ENCODE measurements at regions not wholly inside any gene's neighbourhood (a gene's known extent, or its start where the extent isn't known, plus 50 kb on each side); places are given as distances from the start of the nearest gene placed in this dataset.

DNA sequence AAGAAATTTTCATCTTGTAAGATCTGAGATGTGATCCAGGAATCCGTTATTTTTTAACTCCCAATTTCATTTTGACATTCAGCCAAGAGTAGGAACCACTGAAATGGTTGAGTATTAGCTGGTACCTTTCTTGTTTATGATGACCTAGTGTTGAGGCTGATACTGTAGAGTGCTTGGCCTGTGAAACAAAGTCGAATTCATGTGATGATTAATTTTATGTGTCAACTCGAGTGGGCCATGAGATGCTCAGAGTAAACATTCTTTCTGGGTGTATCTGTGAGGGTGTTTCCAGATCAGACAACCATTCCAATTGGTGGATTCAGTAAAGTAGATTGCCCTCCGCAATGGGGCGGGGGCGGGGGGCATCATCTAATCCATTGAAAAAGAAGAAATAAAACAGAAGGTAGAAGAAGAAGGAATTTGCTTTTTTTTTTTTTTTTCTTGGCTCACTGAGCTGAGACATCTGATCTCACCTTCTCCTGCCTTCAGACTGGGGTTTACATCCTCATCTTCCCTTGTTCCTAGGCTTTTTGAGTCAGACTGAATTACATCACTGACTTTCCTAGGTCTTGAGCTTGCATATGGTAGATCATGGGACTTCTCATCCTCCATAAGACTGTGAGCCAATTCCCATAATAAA lies 264.6 kb upstream of the KCNJ16 start:
- intact Hi-C loops (cut with DNase I): no loop called here
- H3K4me3 ChIP-seq: no peak overlapping the region
- no peaks in the 10 kb centered on the region for H3K4me1 ChIP-seq (replicated peaks in 1 of 2)
- DNase-seq: no peak
- WGBS, 4 donors: 86 to 93% (median 89%) methylated on average over 6 of the region's 6 CpGs
- H3K36me3 ChIP-seq (replicated peaks in 1 of 2): no peaks in the 10 kb centered on the region
- H3K27me3 ChIP-seq: no peaks in the 10 kb centered on the region
- TF ChIP-seq, protein P1, sequence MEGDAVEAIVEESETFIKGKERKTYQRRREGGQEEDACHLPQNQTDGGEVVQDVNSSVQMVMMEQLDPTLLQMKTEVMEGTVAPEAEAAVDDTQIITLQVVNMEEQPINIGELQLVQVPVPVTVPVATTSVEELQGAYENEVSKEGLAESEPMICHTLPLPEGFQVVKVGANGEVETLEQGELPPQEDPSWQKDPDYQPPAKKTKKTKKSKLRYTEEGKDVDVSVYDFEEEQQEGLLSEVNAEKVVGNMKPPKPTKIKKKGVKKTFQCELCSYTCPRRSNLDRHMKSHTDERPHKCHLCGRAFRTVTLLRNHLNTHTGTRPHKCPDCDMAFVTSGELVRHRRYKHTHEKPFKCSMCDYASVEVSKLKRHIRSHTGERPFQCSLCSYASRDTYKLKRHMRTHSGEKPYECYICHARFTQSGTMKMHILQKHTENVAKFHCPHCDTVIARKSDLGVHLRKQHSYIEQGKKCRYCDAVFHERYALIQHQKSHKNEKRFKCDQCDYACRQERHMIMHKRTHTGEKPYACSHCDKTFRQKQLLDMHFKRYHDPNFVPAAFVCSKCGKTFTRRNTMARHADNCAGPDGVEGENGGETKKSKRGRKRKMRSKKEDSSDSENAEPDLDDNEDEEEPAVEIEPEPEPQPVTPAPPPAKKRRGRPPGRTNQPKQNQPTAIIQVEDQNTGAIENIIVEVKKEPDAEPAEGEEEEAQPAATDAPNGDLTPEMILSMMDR (IDR thresholded peaks at IDR 0.05): no peak
- no peak for TF ChIP-seq POLR2A (IDR thresholded peaks at IDR 0.05)
- no peak overlapping the region for H3K27ac ChIP-seq
- H3K9me3 ChIP-seq (replicated peaks in 1 of 3): no peaks in the 10 kb centered on the region

- no peaks in the 10 kb centered on the region for H3K4me1 ChIP-seq (replicated peaks in 1 of 2)
- WGBS, 4 donors: 89 to 90% (median 90%) methylated on average over 4 of the region's 4 CpGs
- TF ChIP-seq POLR2A (IDR thresholded peaks at IDR 0.05): no peak
- TF ChIP-seq, protein P1 (IDR thresholded peaks at IDR 0.05): no peak
- H3K27me3 ChIP-seq: no peaks in the 10 kb centered on the region
- no peaks in the 10 kb centered on the region for H3K36me3 ChIP-seq (replicated peaks in 1 of 2)
- H3K4me3 ChIP-seq: no peak overlapping the region
- intact Hi-C loops (cut with DNase I): no loop called here
- no peak for DNase-seq
- H3K27ac ChIP-seq: no peak overlapping the region
- H3K9me3 ChIP-seq (replicated peaks in 1 of 3): no peaks in the 10 kb centered on the region
Measured at GRCh38 chr17:69812240-69812837, 262.7 kb upstream of the KCNJ16 start.

DNA sequence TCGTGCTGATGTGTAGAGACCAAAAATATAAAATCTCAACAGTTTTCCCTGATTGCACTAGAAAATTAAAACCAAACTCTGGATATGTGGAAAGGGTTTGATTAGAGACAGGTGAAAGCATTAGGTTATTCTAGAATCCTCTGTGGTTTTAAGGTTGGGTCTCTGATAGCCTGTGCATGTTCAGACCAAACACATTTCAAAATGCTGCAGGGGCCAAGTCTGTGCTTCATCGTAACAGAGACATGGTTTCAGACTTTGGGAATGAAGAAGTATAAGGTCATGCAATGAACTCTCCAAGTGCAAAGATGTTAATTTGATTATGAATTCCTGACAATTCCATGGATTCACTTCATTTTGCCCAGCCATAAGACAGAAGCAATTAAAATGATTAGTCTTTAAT lies 261.0 kb upstream of the KCNJ16 start:
- Histone ChIP-seq H3K27me3 (no peaks in the 10 kb centered on the region), H3K4me3 (no peak overlapping the region)

GRCh38 chr17:69815406-69815805 lies 259.6 kb upstream of the KCNJ16 start:
- H3K27me3 ChIP-seq: no peaks in the 10 kb centered on the region
- intact Hi-C loops (cut with DNase I): no loop called here
- H3K4me1 ChIP-seq (replicated peaks in 1 of 2): no peaks in the 10 kb centered on the region
- TF ChIP-seq POLR2A (IDR thresholded peaks at IDR 0.05): no peak
- TF ChIP-seq, protein P1 (IDR thresholded peaks at IDR 0.05): no peak
- 88 to 96% (median 90%) methylated on average over 4 of the region's 4 CpGs for WGBS, 4 donors
- H3K4me3 ChIP-seq: no peak overlapping the region
- no peaks in the 10 kb centered on the region for H3K36me3 ChIP-seq (replicated peaks in 1 of 2)
- DNase-seq: no peak
- H3K9me3 ChIP-seq (replicated peaks in 1 of 3): no peaks in the 10 kb centered on the region
- no peak overlapping the region for H3K27ac ChIP-seq

More for the DNA sequence above, 261.0 kb upstream of the KCNJ16 start:
- no peaks in the 10 kb centered on the region for H3K4me1 ChIP-seq (replicated peaks in 1 of 2)
- TF ChIP-seq, protein P1 (IDR thresholded peaks at IDR 0.05): no peak
- TF ChIP-seq POLR2A (IDR thresholded peaks at IDR 0.05): no peak
- intact Hi-C loops (cut with DNase I): no loop called here
- WGBS, 4 donors: 76 to 79% (median 76%) methylated on average over 2 of the region's 2 CpGs
- H3K36me3 ChIP-seq (replicated peaks in 1 of 2): no peaks in the 10 kb centered on the region
- H3K9me3 ChIP-seq (replicated peaks in 1 of 3): no peaks in the 10 kb centered on the region
- no peak overlapping the region for H3K27ac ChIP-seq
- no peak for DNase-seq

Measured in adrenal gland (tissue), 9 donors.